VCaP (cell line): ENCODE measurements at regions not wholly inside any gene's neighbourhood (a gene's known extent, or its start where the extent isn't known, plus 50 kb on each side); places are given as distances from the start of the nearest gene placed in this dataset.

Experiments
- H3K27ac ChIP-seq: fragments of 450-650 bp; 2 replicates; pipeline ENCODE4 v1.5.1; 2017
- CTCF ChIP-seq: fragments of 450-650 bp; conservative IDR thresholded peaks from 2 replicates; pipeline ENCODE4 v1.5.1; 2017; ENCODE audit warnings: mild to moderate bottlenecking, moderate library complexity

- no peak for TF ChIP-seq CTCF
- H3K27ac ChIP-seq = no peak overlapping the region
These were observed 291.5 kb downstream of the MED10 start for GRCh38 chr5:6086871-6087270.

- H3K27ac ChIP-seq = no peak overlapping the region
- TF ChIP-seq CTCF = no peak
These were observed 292.9 kb downstream of the MED10 start for GRCh38 chr5:6085341-6085860.

DNA sequence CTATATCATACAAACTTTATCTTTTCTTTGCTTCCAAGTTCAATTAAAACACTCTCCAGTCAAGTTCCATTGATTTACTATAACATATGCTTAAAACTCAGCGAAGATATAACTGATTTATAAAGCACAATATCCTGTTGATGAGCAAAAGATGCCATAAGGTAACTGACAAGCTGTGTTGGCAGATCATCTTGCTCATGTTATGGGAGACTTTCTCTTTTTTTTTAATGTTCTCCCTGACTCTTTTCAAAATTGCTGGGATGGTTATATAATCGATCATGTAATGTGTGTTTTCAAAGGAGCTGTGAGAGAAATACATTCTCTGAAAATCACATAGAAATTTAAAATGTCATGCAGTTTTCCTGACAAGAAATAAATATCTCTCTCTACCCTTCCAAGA, 293.5 kb downstream of the MED10 start:
- H3K27ac ChIP-seq = no peak overlapping the region
- TF ChIP-seq CTCF = no peak

DNA sequence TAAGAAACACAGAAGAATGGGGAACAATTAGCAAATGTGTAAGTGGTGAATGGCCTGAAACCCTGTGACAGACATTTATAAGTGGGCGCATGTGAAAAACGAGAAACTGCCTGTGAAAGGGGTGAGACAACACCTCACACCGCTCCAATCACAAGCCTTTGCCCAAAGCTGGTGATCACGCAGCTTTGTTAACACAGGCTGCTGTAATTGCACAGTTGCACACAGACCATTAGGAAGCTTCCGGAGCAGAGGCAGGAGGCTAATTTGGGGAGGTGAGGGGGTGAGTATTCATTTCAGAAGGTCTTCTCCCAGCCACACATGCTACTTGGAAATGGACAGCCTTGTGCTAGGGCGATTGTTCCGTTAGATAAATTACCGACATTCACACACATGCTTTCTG, 294.0 kb downstream of the MED10 start:
- H3K27ac ChIP-seq = no peak overlapping the region
- no peak for TF ChIP-seq CTCF

DNA sequence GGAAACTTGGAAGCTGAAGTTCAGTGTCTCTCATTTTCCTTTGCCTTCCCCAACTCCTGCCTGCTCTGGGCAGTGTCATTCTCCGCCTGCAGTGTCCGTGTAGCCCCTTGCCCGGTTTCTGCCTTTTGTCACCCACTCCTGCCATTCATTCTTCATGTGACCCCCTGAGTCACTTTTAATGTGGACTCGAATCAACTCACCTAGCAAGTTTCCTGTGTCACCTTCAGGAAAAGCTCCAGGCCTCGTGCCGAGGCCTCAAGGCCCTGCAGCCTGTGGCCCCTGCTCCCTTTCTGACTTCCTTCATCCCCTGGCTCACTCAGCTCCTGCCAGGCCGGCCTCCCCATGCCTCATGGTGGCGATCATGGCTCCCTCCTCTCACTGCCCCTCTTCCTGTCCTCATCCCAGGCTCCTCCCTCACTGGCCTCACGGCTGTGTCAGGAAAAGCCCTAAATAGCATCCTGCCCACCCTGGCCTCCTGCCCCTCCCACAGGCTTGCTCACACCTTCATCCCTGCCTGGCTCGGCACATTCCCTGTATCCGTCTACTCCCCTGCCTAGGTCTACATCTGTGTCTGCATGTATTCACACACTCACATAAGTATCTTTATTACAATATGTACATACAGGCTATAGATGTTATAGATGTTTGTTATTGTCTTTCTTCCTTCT, 294.9 kb downstream of the MED10 start:
- TF ChIP-seq CTCF = no peak
- H3K27ac ChIP-seq = no peak overlapping the region

DNA sequence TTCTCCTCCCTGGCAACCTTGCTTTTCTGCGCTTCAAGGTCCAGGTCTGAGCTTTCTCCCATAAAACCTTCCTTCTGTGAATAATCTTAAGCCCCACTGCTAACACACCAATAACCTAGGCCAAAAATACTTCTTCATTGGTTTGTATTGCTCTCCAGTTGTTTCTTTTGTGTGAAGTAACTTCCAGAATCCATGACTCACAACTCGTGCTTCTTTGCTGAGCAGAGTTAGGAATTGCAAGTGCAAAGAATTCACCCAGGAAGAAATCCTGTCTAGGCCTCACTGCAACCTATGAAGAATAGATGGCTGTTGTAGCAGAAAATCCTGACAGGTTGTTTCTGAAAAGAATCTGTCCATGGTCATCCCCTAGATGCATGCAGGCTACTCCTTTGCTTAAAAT, 295.7 kb downstream of the MED10 start:
- H3K27ac ChIP-seq = no peak overlapping the region
- TF ChIP-seq CTCF = no peak

DNA sequence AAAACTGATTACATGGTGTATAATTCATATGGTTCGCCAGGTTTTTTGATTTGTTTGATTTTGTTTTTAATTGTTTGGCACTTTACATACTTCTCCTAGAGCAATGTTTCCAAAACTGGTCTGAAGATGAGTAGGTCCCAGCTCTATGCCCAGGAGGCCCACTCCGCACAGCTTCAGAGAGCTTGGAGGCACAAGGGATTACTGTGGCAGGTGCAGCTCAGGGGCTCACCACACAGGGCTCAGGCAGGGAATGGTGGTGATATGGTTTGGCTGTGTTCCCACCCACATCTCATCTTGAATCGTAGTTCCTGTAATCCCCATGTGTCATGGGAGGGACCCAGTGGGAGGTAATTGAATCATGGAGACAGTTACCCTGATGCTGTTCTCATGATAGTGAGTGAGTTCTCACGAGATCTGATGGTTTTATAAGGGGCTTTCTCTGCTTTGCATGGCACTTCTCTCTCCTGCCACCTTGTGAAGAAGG, 296.6 kb downstream of the MED10 start:
- no peak for TF ChIP-seq CTCF
- no peak overlapping the region for H3K27ac ChIP-seq
